ENCODE measurements at regions not wholly inside any gene's neighbourhood (a gene's known extent, or its start where the extent isn't known, plus 50 kb on each side); places are given as distances from the start of the nearest gene placed in this dataset.
A peak's percentile ranks its signal among the peaks of the same experiment; 100 is the strongest.

GRCh38 chr2:138209009-138209408 lies 244.7 kb downstream of the HNMT start:
- no peak for DNase-seq
- Histone ChIP-seq H3K27me3 (ENCODE audit: control insufficient read depth, insufficient read depth, low read length) (no peaks in the 10 kb centered on the region), H3K36me3 (replicated peaks; ENCODE audit: control insufficient read depth, insufficient read depth, low read length) (no peaks in the 10 kb centered on the region), H3K4me3 (ENCODE audit: insufficient read depth, low read depth, low read length) (no peak overlapping the region)

GRCh38 chr2:138210487-138210886 lies 246.2 kb downstream of the HNMT start:
- Histone ChIP-seq H3K36me3 (replicated peaks; ENCODE audit: control insufficient read depth, insufficient read depth, low read length) (no peaks in the 10 kb centered on the region), H3K27me3 (ENCODE audit: control insufficient read depth, insufficient read depth, low read length) (no peaks in the 10 kb centered on the region), H3K4me3 (ENCODE audit: insufficient read depth, low read depth, low read length) (no peak overlapping the region)
- DNase-seq, result no peak

GRCh38 chr2:138212434-138212833 lies 248.2 kb downstream of the HNMT start:
- no peak overlapping the region for H3K4me3 ChIP-seq (ENCODE audit: insufficient read depth, low read depth, low read length)
- no peaks in the 10 kb centered on the region for H3K36me3 ChIP-seq (replicated peaks; ENCODE audit: control insufficient read depth, insufficient read depth, low read length)
- H3K27me3 ChIP-seq (ENCODE audit: control insufficient read depth, insufficient read depth, low read length), result no peaks in the 10 kb centered on the region
- DNase-seq, result no peak

DNA sequence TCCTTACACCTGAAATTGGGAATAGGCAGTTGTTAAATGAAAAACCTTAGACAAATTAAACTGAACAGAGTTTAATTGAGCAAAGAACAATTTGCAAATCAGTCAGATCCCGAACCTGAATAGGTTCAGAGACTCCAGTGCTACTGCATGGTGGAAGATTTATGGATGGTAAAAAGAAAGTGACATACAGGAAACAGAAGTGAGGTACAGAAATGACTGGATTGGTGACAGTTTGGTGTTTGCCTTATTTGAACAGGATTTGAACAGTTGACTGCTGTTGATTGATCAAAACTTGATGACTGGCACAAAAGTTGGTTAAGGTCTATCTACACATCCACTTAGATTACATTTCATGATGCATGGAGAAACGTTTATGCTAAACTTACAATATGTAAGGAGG lies 248.8 kb downstream of the HNMT start:
- Histone ChIP-seq H3K4me3 (ENCODE audit: insufficient read depth, low read depth, low read length) (no peak overlapping the region), H3K27me3 (ENCODE audit: control insufficient read depth, insufficient read depth, low read length) (no peaks in the 10 kb centered on the region), H3K36me3 (replicated peaks; ENCODE audit: control insufficient read depth, insufficient read depth, low read length) (no peaks in the 10 kb centered on the region)
- no peak for DNase-seq

GRCh38 chr2:138213624-138214023 lies 249.4 kb downstream of the HNMT start:
- H3K27me3 ChIP-seq (ENCODE audit: control insufficient read depth, insufficient read depth, low read length), result no peaks in the 10 kb centered on the region
- H3K4me3 ChIP-seq (ENCODE audit: insufficient read depth, low read depth, low read length), result no peak overlapping the region
- no peak for DNase-seq
- no peaks in the 10 kb centered on the region for H3K36me3 ChIP-seq (replicated peaks; ENCODE audit: control insufficient read depth, insufficient read depth, low read length)

GRCh38 chr2:138215958-138216357 lies 251.7 kb downstream of the HNMT start:
- Histone ChIP-seq H3K27me3 (ENCODE audit: control insufficient read depth, insufficient read depth, low read length) (no peaks in the 10 kb centered on the region), H3K36me3 (replicated peaks; ENCODE audit: control insufficient read depth, insufficient read depth, low read length) (no peaks in the 10 kb centered on the region), H3K4me3 (ENCODE audit: insufficient read depth, low read depth, low read length) (no peak overlapping the region)
- DNase-seq, result no peak

GRCh38 chr2:138217975-138218374 lies 253.7 kb downstream of the HNMT start:
- H3K27me3 ChIP-seq (ENCODE audit: control insufficient read depth, insufficient read depth, low read length), result no peaks in the 10 kb centered on the region
- no peaks in the 10 kb centered on the region for H3K36me3 ChIP-seq (replicated peaks; ENCODE audit: control insufficient read depth, insufficient read depth, low read length)
- no peak for DNase-seq
- H3K4me3 ChIP-seq (ENCODE audit: insufficient read depth, low read depth, low read length), result no peak overlapping the region

DNA sequence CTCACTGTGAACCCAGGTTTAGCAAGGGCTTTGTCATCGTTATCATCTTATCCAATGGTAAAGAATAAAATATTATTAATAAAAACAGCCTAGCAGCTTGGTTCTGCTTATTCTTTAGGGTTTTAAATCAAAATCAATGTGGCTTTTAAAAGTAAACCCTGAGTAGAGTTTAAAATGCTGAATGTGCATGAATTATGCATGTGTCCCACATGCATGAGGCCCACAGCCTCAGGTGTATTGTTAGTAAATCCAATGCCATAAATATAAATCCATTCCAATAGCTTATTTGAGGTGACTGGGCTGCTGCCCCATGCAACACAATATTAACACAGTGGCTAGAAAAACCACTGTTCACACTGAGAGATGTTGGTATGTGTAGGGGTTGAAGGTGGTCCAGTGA lies 254.1 kb downstream of the HNMT start:
- no peak for DNase-seq
- Histone ChIP-seq H3K36me3 (replicated peaks; ENCODE audit: control insufficient read depth, insufficient read depth, low read length) (no peaks in the 10 kb centered on the region), H3K27me3 (ENCODE audit: control insufficient read depth, insufficient read depth, low read length) (no peaks in the 10 kb centered on the region), H3K4me3 (ENCODE audit: insufficient read depth, low read depth, low read length) (no peak overlapping the region)

GRCh38 chr2:138219961-138220360 lies 255.7 kb downstream of the HNMT start:
- no peaks in the 10 kb centered on the region for H3K27me3 ChIP-seq (ENCODE audit: control insufficient read depth, insufficient read depth, low read length)
- DNase-seq, result no peak
- H3K36me3 ChIP-seq (replicated peaks; ENCODE audit: control insufficient read depth, insufficient read depth, low read length), result no peaks in the 10 kb centered on the region
- no peak overlapping the region for H3K4me3 ChIP-seq (ENCODE audit: insufficient read depth, low read depth, low read length)

- Histone ChIP-seq H3K4me3 (ENCODE audit: insufficient read depth, low read depth, low read length) (no peak overlapping the region), H3K36me3 (replicated peaks; ENCODE audit: control insufficient read depth, insufficient read depth, low read length) (no peaks in the 10 kb centered on the region), H3K27me3 (ENCODE audit: control insufficient read depth, insufficient read depth, low read length) (no peaks in the 10 kb centered on the region)
- DNase-seq, result no peak
Observed at GRCh38 chr2:138221358-138221757, 257.1 kb downstream of the HNMT start.

GRCh38 chr2:138223319-138223718 lies 259.0 kb downstream of the HNMT start:
- Histone ChIP-seq H3K27me3 (ENCODE audit: control insufficient read depth, insufficient read depth, low read length) (no peaks in the 10 kb centered on the region), H3K4me3 (ENCODE audit: insufficient read depth, low read depth, low read length) (no peak overlapping the region), H3K36me3 (replicated peaks; ENCODE audit: control insufficient read depth, insufficient read depth, low read length) (no peaks in the 10 kb centered on the region)
- DNase-seq, result no peak

DNA sequence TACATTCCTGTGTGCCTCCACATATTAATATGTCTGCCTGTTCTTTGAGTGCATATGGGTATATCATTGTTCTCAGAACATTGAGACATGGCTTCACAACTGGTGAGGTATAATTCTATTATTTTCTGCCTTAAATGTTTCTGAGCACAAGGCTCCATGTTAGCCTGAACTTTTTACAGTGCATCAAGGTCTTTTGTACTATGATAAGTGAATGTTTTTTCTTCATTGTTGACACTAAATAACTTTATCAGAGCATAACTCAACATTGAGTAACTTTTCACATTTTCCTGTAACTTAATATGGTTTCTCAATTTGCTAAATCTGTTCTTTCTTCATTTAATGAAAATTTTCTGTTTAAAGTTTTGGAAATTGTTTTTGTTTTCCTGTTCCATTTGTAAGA lies 262.9 kb downstream of the HNMT start:
- DNase-seq, result no peak
- Histone ChIP-seq H3K27me3 (ENCODE audit: control insufficient read depth, insufficient read depth, low read length) (no peaks in the 10 kb centered on the region), H3K4me3 (ENCODE audit: insufficient read depth, low read depth, low read length) (no peak overlapping the region), H3K36me3 (replicated peaks; ENCODE audit: control insufficient read depth, insufficient read depth, low read length) (no peaks in the 10 kb centered on the region)

DNA sequence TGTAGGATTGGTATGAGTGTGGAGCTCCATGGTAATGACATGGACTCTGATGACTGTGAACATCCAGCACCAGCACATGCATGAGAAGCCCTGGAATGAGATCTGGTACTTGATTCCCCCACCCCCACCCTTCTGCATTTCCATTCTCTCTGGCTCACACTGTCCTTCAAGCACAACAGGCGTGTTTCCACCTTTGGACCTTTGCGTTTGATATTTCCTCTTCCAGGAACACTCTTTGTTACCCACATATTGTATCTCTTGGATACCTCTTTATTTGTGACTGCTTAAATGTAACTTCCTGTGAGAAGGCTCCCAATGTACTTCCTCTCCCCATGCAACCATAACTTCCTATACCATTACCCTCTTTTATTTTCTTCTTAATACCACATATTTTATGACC lies 263.8 kb downstream of the HNMT start:
- DNase-seq, result no peak
- no peaks in the 10 kb centered on the region for H3K27me3 ChIP-seq (ENCODE audit: control insufficient read depth, insufficient read depth, low read length)
- no peak overlapping the region for H3K4me3 ChIP-seq (ENCODE audit: insufficient read depth, low read depth, low read length)
- no peaks in the 10 kb centered on the region for H3K36me3 ChIP-seq (replicated peaks; ENCODE audit: control insufficient read depth, insufficient read depth, low read length)

DNA sequence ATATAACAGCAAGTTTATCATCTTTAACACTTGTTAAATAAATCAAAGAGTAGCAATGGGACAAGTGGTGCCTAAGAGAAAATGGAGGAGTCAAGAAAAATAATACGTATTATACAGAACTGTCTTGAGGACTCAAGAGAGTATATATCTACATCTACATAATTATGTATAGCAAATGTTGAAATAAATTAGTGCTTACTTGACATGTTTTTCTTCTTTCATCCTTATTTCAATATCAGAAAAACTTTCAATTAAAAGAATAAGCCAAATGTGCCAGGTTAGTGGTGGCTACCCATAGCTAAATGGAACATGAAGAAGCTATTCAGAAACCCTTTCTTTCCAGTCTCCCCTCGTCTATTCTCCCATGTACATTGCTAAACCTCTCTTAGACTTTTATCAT lies 267.3 kb upstream of the SPOPL start:
- Histone ChIP-seq H3K27me3 (ENCODE audit: control insufficient read depth, insufficient read depth, low read length) (no peaks in the 10 kb centered on the region), H3K36me3 (replicated peaks; ENCODE audit: control insufficient read depth, insufficient read depth, low read length) (no peaks in the 10 kb centered on the region), H3K4me3 (ENCODE audit: insufficient read depth, low read depth, low read length) (no peak overlapping the region)
- DNase-seq, result no peak

DNA sequence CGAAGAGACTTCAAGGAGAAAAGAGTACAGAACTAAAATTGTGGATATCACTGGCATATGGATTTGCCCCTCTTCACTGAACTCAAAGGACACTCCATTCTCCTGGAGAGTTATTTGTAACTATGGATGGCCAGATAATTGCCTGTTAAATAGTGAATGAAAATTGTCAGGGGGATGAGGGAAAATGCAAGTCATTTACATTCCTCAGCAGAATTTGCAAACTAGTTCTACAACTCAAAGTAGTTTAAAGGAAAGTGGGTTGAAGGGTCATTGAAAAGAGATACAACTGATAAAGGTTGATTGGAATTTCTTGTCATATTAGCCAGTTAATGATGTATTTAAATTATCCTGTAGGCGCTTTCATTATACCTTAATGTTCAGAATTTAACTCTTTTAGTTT lies 266.5 kb upstream of the SPOPL start:
- DNase-seq, result peak; percentile 5
- H3K36me3 ChIP-seq (replicated peaks; ENCODE audit: control insufficient read depth, insufficient read depth, low read length), result no peaks in the 10 kb centered on the region
- H3K4me3 ChIP-seq (ENCODE audit: insufficient read depth, low read depth, low read length), result no peak overlapping the region
- no peaks in the 10 kb centered on the region for H3K27me3 ChIP-seq (ENCODE audit: control insufficient read depth, insufficient read depth, low read length)

GRCh38 chr2:138236142-138236541 lies 265.4 kb upstream of the SPOPL start:
- Histone ChIP-seq H3K27me3 (ENCODE audit: control insufficient read depth, insufficient read depth, low read length) (no peaks in the 10 kb centered on the region), H3K36me3 (replicated peaks; ENCODE audit: control insufficient read depth, insufficient read depth, low read length) (no peaks in the 10 kb centered on the region), H3K4me3 (ENCODE audit: insufficient read depth, low read depth, low read length) (no peak overlapping the region)
- DNase-seq, result no peak

All from H7 (cell line).